ENCODE measurements at regions not wholly inside any gene's neighbourhood (a gene's known extent, or its start where the extent isn't known, plus 50 kb on each side); places are given as distances from the start of the nearest gene placed in this dataset.

- DNase-seq = no peak
Observed at GRCh38 chr21:35229290-35229689, 180.2 kb upstream of the RUNX1 start.

DNA sequence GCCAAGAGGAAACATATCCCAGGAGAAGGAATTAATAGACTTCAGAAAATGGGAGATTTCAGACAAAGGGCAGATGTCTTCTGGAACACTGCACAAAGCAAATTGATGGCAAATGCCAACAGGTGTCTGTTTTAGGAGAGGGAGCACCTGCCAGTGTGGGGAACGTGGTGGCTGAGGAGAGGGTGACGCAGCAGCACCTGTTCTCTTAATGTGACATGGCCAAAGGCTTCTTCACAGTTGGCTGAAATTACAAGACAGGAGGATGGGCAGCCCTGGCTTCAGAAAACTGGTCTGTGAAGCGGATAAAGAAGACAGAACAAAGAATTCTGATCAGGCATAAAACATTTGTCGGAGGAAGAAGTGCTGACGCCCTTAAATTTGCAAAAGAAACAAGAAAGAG lies 178.7 kb upstream of the RUNX1 start:
- no peak for DNase-seq

GRCh38 chr21:35226968-35227744 lies 178.1 kb upstream of the RUNX1 start:
- DNase-seq = no peak

GRCh38 chr21:35226328-35226727 lies 177.2 kb upstream of the RUNX1 start:
- no peak for DNase-seq

GRCh38 chr21:35225573-35225972 lies 176.5 kb upstream of the RUNX1 start:
- DNase-seq = no peak

GRCh38 chr21:35223480-35224156 lies 174.5 kb upstream of the RUNX1 start:
- no peak for DNase-seq

GRCh38 chr21:35222541-35222941 lies 173.4 kb upstream of the RUNX1 start:
- DNase-seq = no peak

DNA sequence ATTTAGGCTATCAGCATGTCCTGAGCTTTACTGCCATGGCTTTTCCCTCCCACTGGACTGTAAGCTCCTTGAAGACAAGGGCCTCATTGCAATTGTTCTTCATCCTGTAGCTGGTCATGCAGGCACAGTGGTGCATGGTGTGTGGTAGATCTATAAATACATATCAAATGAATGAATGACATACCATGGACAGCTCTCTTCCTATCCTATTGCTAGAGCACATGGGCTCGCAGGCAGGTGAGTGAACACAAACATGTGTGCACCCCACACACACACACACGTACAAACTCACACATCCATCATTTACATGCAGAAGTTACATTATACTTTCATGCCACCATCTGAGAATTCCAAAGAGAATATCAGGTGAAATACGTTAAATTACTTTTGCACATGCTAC lies 172.9 kb upstream of the RUNX1 start:
- DNase-seq = no peak

DNA sequence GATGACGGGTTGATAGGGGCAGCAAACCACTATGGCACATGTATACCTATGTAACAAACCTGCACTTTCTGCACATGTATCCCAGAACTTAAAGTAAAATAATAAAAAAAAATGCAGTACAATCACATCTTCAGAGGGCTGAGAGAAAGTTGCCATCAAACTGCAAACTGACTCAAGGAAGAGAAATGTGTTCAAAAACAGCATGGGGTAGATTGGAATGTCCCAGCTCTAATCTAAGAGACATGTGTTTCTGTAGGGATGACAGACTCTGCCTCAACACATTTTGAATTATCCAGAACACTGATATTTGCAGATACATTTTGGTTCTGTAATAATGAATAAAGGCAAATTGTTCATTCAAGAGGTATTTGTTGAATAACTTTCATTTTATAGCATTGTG lies 171.2 kb upstream of the RUNX1 start:
- no peak for DNase-seq

GRCh38 chr21:35219719-35220118 lies 170.6 kb upstream of the RUNX1 start:
- no peak for DNase-seq

GRCh38 chr21:35219291-35219690 lies 170.2 kb upstream of the RUNX1 start:
- no peak for DNase-seq

DNA sequence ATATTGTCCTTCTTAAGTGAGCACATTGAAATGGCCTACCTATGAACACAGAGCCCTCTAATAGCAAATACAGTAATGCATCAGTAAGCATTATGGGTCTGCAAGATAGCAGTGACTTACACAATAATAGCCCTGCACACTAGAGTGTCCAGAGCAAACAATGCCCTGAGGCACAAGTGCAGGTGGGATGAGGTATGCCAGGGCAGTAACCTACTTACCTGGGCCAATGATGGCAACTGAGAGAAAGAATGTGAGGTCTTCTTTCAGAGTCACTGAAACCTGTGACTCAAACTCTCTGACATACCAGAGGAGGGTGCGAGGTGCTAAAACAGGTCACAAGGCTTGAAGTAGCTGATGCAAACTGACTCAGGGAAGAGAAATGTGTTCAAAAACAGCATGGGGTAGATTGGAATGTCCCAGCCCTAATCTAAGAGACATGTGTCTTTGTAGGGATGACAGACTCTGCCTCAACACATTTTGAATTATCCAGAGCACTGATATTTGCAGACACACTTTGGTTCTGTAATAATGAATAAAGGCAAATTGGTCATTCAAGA lies 168.5 kb upstream of the RUNX1 start:
- no peak for DNase-seq

- no peak for DNase-seq
Observed at GRCh38 chr21:35216996-35217395, 167.9 kb upstream of the RUNX1 start.

DNA sequence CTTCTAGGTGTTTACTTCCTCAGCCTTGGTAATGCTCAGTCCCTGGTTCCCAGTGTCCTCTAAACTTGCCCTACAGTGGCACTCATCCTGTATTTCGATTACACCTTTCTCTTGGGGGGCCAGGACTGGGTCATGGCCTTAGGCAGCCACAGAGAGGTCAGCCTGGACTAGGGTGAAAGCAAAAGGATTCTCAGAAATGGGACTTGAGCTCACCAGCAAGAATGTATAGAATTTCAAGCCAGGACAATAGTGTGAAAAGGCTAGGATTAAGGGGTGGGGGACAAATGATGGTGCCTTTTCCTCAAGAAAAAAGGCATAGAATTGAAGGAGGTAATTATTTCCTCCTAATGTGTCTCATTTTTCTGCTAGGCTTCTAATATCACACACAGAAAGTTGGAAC lies 166.8 kb upstream of the RUNX1 start:
- DNase-seq = no peak

DNA sequence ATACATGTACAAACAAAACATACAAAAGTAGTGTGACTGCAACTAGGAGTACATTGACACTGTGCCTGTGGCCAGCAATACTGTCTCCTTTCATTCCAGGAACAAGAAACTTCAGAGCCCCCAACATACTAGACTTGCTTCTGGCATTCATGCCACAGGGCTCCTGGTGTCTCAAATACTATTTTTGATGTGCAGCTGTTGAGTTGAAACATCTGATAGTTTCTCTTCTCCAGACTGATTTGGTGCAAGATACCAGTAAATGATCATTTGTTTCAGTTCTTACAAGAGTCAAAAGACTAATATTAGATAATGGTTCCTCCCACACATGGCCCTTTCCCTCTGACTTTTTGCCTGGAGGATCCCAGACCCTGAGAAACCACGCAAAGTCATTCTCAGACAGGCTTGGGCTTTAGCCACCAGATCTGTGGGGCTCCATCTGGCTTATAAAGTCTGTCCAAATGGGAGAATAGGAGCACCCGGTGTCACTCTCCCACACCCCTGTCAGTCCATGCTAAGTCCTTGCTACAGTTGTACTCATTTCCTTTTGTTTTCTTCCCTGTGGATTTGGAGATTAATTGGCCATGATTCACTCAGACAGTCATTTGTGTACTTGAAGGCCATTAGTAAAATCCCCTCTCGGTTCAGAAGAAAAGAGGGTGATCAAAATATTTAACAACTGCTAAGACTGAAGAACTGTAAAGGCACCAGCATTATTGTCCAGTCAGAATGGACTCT lies 163.5 kb upstream of the RUNX1 start:
- no peak for DNase-seq

DNA sequence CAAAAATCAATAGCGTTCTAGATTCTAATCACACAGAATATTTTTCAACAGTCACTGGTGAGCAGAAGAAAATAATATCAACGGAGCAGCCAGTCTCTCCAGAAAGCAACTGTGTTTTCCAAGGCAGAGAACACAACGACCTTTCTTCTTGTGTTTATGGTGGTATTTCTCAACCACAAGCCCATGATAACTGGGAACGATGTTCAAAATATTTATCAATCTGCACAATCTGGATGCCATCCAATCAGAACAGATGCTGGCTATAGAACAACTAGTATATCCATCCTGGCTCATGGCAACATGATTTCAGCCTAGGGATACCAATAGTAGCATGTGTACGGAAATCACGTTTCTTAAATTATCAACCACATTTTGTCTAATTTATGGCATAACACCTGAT lies 162.7 kb upstream of the RUNX1 start:
- DNase-seq = no peak

GRCh38 chr21:35210093-35210492 lies 161.0 kb upstream of the RUNX1 start:
- no peak for DNase-seq

DNA sequence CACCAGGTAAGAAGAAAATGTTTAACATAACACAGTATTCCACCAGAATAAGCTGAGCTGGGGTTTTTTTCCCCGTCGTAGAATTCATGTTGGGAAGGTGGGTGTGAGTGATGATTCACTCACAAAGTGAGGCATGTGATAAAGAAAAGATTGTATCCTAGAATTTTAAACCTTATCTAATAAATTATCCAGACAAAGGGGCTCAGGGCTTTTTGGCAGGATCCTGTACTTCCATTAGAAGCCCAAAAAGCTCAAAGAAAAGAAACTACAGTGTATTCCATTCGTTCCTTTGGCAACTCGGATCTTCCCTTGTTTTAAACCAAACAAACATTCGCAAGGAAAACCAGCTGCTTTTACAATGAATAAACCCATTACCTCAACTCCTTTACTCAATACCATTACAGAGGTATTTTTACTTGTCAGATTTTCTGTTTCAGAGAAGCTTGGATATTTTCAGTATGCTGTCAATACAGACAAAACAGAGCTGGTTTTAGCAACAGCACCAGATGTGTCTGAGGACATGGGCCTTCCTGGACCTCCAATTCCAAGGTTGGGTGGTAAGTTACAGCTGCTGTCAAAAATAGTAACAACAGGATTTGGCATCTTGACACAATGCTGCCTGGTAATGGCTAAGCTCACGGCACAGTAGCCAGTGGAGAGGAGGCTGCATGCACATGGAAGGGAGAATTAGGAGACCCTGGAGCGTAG lies 159.9 kb upstream of the RUNX1 start:
- DNase-seq = no peak

DNA sequence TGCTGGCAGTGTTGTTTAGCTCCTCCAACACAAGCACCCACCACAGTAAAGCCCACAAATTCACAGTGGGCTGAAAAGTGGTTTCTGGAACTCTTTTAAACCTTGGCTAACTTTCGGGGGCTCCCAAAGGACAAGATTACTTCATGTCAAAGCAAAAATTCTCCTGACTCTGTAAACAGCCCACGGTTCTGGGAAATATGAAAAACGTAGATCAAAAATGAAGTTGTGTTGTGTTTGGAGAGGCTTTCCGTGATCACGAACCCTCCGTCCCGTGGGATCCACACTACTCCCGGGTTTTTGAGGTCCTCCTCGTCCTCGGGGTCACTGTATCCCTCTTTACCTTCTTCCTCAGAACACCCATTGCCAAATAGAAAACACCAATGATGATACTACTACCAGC lies 159.0 kb upstream of the RUNX1 start:
- no peak for DNase-seq

- no peak for DNase-seq
Observed at GRCh38 chr21:35207322-35207721, 158.2 kb upstream of the RUNX1 start.

- no peak for DNase-seq
Observed at GRCh38 chr21:35206141-35207125, 157.3 kb upstream of the RUNX1 start.
